AG04449 (cell line): ENCODE measurements at regions not wholly inside any gene's neighbourhood (a gene's known extent, or its start where the extent isn't known, plus 50 kb on each side); places are given as distances from the start of the nearest gene placed in this dataset.

Experiments used
- CTCF ChIA-PET: fragments of 350-600 bp; formaldehyde crosslinking; extraction: SDS; loops from one replicate; lab custom pipeline; 2021; ENCODE audit warnings: antibody characterized with exemption; lab: Yijun Ruan, JAX
- POLR2A ChIA-PET: fragments of 400-600, 350-600 bp; formaldehyde crosslinking; extraction: SDS; loops from one replicate; lab custom pipeline; 2020; ENCODE audit warnings: antibody characterized with exemption, inconsistent platforms; lab: Yijun Ruan, JAX
- DNase-seq: peaks from one replicate; pipeline ENCODE4 v3.0.0-alpha.2; 2010; ENCODE audit warnings: low read depth, low spot score
- H3K4me3 ChIP-seq: 2 replicates; pipeline ENCODE4 v1.5.1; 2011; ENCODE audit warnings: low read depth, mild to moderate bottlenecking, control low read depth, low read length
- TF ChIP-seq, protein P1 (sequence below): IDR thresholded peaks from one replicate; pipeline ENCODE4 v1.5.1; 2011; ENCODE audit warnings: mild to moderate bottlenecking, moderate library complexity, low read length, control low read depth, inconsistent platforms; ENCODE audit not compliant: insufficient read depth; ENCODE audit errors: missing control alignments

DNA sequence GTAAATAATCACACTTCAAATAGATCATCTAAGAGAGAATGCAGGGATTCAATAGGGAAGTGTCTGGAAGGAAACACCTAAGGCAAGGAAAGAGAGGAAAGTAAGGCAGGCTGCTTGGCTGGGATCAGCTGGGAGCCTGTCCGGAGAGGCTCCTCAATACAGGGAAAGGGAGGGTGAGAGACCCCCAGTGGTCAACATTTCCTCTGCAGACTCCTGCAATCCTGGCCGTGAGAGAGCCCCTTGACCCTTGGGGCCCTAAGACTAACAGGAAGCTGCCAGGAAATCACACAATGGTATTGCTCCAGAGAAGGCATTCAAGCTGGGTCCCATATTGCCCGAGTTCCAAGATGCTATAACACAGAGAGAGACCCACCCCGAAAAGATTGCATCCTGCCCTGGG, 549.4 kb downstream of the NYAP2 start:
- TF ChIP-seq, protein P1, sequence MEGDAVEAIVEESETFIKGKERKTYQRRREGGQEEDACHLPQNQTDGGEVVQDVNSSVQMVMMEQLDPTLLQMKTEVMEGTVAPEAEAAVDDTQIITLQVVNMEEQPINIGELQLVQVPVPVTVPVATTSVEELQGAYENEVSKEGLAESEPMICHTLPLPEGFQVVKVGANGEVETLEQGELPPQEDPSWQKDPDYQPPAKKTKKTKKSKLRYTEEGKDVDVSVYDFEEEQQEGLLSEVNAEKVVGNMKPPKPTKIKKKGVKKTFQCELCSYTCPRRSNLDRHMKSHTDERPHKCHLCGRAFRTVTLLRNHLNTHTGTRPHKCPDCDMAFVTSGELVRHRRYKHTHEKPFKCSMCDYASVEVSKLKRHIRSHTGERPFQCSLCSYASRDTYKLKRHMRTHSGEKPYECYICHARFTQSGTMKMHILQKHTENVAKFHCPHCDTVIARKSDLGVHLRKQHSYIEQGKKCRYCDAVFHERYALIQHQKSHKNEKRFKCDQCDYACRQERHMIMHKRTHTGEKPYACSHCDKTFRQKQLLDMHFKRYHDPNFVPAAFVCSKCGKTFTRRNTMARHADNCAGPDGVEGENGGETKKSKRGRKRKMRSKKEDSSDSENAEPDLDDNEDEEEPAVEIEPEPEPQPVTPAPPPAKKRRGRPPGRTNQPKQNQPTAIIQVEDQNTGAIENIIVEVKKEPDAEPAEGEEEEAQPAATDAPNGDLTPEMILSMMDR = no peak
- DNase-seq = no peak
- POLR2A ChIA-PET = no interaction called here
- CTCF ChIA-PET = no interaction called here
- no peak overlapping the region for H3K4me3 ChIP-seq

DNA sequence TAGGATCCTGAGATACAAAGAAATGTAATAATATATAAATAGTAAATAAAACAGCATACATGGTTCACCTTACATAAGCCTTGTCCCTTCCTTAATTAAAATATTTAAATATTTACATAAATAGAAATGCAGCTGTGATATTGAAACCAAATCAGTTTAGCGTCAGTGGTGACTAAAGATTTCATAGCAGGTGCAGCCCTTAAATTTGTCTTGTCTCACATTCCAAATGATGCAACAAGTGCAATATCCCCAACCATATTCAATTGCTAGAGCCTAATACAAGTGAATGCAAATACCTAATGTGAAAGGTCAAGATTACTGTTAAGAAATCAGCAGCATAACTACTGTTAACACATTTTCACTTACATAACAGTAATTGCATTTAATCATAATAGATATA, 539.5 kb downstream of the NYAP2 start:
- DNase-seq = no peak
- ChIA-PET POLR2A (no interaction called here), CTCF (no interaction called here)

DNA sequence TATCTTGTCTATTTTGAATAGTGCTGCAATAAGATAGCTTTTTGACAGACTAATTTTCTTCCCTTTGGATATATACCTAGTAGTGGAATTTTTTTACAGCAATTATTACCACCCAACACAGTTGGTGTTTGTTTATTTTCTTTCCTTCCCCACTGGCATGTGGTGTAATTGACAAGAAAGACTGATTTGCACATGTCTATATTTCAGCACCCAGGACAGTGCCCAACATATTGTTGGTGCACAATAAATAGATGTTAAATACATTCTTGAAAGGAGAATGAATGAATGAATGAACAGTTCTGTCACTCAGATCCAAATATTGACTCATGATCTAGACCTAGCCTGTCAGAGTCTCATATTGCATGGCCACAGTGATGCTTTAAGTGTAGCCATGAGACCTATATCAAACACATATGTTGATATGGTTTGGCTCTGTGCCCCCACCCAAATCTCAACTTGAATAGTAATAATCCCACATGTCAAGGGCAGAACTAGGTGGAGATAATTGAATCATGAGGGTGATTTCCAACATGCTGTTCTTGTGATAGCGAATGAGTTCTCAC, 538.2 kb downstream of the NYAP2 start:
- TF ChIP-seq, protein P1 = no peak
- POLR2A ChIA-PET = no interaction called here
- CTCF ChIA-PET = no interaction called here
- no peak for DNase-seq
- no peak overlapping the region for H3K4me3 ChIP-seq

More for the DNA sequence above, 539.5 kb downstream of the NYAP2 start:
- H3K4me3 ChIP-seq = no peak overlapping the region
- TF ChIP-seq, protein P1 = no peak

DNA sequence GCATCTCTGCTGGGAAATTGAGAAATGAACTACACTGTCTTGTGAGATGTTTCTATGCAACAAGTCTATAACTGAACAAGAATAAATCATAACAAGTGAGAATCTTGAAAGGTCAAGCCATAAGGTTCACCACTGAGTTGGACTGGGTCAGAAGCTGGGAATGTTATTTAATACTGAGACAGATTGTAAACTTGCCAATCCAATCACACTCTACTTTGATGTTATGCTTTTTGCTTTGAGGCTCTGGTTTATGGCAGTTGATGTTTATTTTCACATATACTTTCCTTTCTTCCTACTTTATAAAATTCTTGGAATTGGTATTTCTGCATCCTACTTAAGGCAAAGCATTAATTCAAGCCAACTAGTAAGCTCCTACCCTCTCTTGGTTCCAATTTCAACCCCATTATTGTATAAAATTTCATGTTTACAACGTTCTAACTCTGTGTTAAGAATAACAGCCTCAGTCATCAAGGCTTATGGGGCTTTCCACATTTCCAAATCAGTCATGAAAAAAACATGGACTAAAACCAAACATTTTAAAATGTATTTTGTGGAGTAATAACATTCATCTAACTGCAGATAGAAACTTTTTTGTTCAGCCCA, 533.4 kb downstream of the NYAP2 start:
- no peak overlapping the region for H3K4me3 ChIP-seq
- TF ChIP-seq, protein P1 = no peak
- ChIA-PET POLR2A (no interaction called here), CTCF (no interaction called here)
- no peak for DNase-seq

DNA sequence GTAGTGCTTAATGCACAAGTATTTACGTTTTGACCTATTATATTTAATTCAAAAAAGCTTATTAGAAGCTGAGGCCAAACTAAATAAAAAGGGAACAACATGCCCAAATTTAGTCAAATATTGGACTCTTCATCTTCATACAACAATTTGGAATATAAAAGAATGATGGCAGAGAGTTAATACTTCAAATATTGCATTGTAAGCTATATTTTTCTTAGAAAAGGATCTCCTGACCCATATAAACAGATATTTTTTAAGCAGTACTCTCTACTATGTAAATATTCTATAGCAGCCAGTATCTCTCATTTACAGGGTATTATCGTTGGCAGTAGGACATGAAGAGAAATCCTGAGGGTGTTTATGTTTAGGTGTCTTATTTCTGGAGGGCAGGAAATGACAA, 531.2 kb downstream of the NYAP2 start:
- TF ChIP-seq, protein P1 = no peak
- no peak overlapping the region for H3K4me3 ChIP-seq
- ChIA-PET POLR2A (no interaction called here), CTCF (no interaction called here)
- DNase-seq = no peak

GRCh38 chr2:225920621-225921220, 521.2 kb downstream of the NYAP2 start:
- no peak for DNase-seq
- POLR2A ChIA-PET = no interaction called here
- CTCF ChIA-PET = no interaction called here
- TF ChIP-seq, protein P1 = no peak
- no peak overlapping the region for H3K4me3 ChIP-seq
